ENCODE measurements at regions not wholly inside any gene's neighbourhood (a gene's known extent, or its start where the extent isn't known, plus 50 kb on each side); places are given as distances from the start of the nearest gene placed in this dataset.

- no peaks in the 10 kb centered on the region for H3K36me3 ChIP-seq (ENCODE audit: control insufficient read depth in 2 of 2, insufficient read depth in 2 of 2, low read length in 2 of 2)
Observed at GRCh38 chr5:104965006-104965405, 1402.4 kb upstream of the NUDT12 start.

GRCh38 chr5:104955479-104955878 is 1392.9 kb upstream of the NUDT12 start:
- Histone ChIP-seq H3K4me1 (ENCODE audit: control insufficient read depth, insufficient read depth, low read length) (no peaks in the 10 kb centered on the region), H3K27ac (ENCODE audit: low read length) (no peak overlapping the region), H3K9ac (ENCODE audit: low read length in 2 of 2) (no peak overlapping the region), H3K9me3 (ENCODE audit: control insufficient read depth in 2 of 2, low read length in 2 of 2) (no peaks in the 10 kb centered on the region), H3K36me3 (ENCODE audit: control insufficient read depth in 2 of 2, insufficient read depth in 2 of 2, low read length in 2 of 2) (no peaks in the 10 kb centered on the region), H3K27me3 (ENCODE audit: control insufficient read depth in 1 of 2, insufficient read depth in 2 of 2, low read length in 2 of 2) (no peaks in the 10 kb centered on the region), H3K4me3 (ENCODE audit: low read length in 2 of 2) (no peak overlapping the region)

More at GRCh38 chr5:104965006-104965405, 1402.4 kb upstream of the NUDT12 start:
- Histone ChIP-seq H3K4me3 (ENCODE audit: low read length in 2 of 2) (no peak overlapping the region), H3K4me1 (ENCODE audit: control insufficient read depth, insufficient read depth, low read length) (no peaks in the 10 kb centered on the region), H3K27ac (ENCODE audit: low read length) (no peak overlapping the region), H3K27me3 (ENCODE audit: control insufficient read depth in 1 of 2, insufficient read depth in 2 of 2, low read length in 2 of 2) (no peaks in the 10 kb centered on the region), H3K9me3 (ENCODE audit: control insufficient read depth in 2 of 2, low read length in 2 of 2) (no peaks in the 10 kb centered on the region), H3K9ac (ENCODE audit: low read length in 2 of 2) (no peak overlapping the region)

- Histone ChIP-seq H3K27ac (ENCODE audit: low read length) (no peak overlapping the region), H3K36me3 (ENCODE audit: control insufficient read depth in 2 of 2, insufficient read depth in 2 of 2, low read length in 2 of 2) (no peaks in the 10 kb centered on the region), H3K4me3 (ENCODE audit: low read length in 2 of 2) (no peak overlapping the region), H3K4me1 (ENCODE audit: control insufficient read depth, insufficient read depth, low read length) (no peaks in the 10 kb centered on the region), H3K9ac (ENCODE audit: low read length in 2 of 2) (no peak overlapping the region), H3K9me3 (ENCODE audit: control insufficient read depth in 2 of 2, low read length in 2 of 2) (no peaks in the 10 kb centered on the region), H3K27me3 (ENCODE audit: control insufficient read depth in 1 of 2, insufficient read depth in 2 of 2, low read length in 2 of 2) (no peaks in the 10 kb centered on the region)
Observed at GRCh38 chr5:104952876-104953275, 1390.3 kb upstream of the NUDT12 start.

GRCh38 chr5:104951829-104952228 is 1389.2 kb upstream of the NUDT12 start:
- no peaks in the 10 kb centered on the region for H3K36me3 ChIP-seq (ENCODE audit: control insufficient read depth in 2 of 2, insufficient read depth in 2 of 2, low read length in 2 of 2)
- H3K27ac ChIP-seq (ENCODE audit: low read length): no peak overlapping the region
- no peak overlapping the region for H3K4me3 ChIP-seq (ENCODE audit: low read length in 2 of 2)
- H3K27me3 ChIP-seq (ENCODE audit: control insufficient read depth in 1 of 2, insufficient read depth in 2 of 2, low read length in 2 of 2): no peaks in the 10 kb centered on the region
- H3K9ac ChIP-seq (ENCODE audit: low read length in 2 of 2): no peak overlapping the region
- H3K9me3 ChIP-seq (ENCODE audit: control insufficient read depth in 2 of 2, low read length in 2 of 2): no peaks in the 10 kb centered on the region
- no peaks in the 10 kb centered on the region for H3K4me1 ChIP-seq (ENCODE audit: control insufficient read depth, insufficient read depth, low read length)

GRCh38 chr5:104947076-104947475 is 1384.5 kb upstream of the NUDT12 start:
- Histone ChIP-seq H3K27ac (ENCODE audit: low read length) (no peak overlapping the region), H3K9me3 (ENCODE audit: control insufficient read depth in 2 of 2, low read length in 2 of 2) (no peaks in the 10 kb centered on the region), H3K9ac (ENCODE audit: low read length in 2 of 2) (no peak overlapping the region), H3K27me3 (ENCODE audit: control insufficient read depth in 1 of 2, insufficient read depth in 2 of 2, low read length in 2 of 2) (no peaks in the 10 kb centered on the region), H3K4me3 (ENCODE audit: low read length in 2 of 2) (no peak overlapping the region), H3K36me3 (ENCODE audit: control insufficient read depth in 2 of 2, insufficient read depth in 2 of 2, low read length in 2 of 2) (no peaks in the 10 kb centered on the region), H3K4me1 (ENCODE audit: control insufficient read depth, insufficient read depth, low read length) (no peaks in the 10 kb centered on the region)

GRCh38 chr5:104942735-104943134 is 1380.1 kb upstream of the NUDT12 start:
- H3K4me3 ChIP-seq (ENCODE audit: low read length in 2 of 2): no peak overlapping the region
- H3K4me1 ChIP-seq (ENCODE audit: control insufficient read depth, insufficient read depth, low read length): no peaks in the 10 kb centered on the region
- no peak overlapping the region for H3K27ac ChIP-seq (ENCODE audit: low read length)
- no peaks in the 10 kb centered on the region for H3K9me3 ChIP-seq (ENCODE audit: control insufficient read depth in 2 of 2, low read length in 2 of 2)
- H3K27me3 ChIP-seq (ENCODE audit: control insufficient read depth in 1 of 2, insufficient read depth in 2 of 2, low read length in 2 of 2): no peaks in the 10 kb centered on the region
- H3K9ac ChIP-seq (ENCODE audit: low read length in 2 of 2): no peak overlapping the region
- H3K36me3 ChIP-seq (ENCODE audit: control insufficient read depth in 2 of 2, insufficient read depth in 2 of 2, low read length in 2 of 2): no peaks in the 10 kb centered on the region

GRCh38 chr5:104941030-104941645 is 1378.5 kb upstream of the NUDT12 start:
- Histone ChIP-seq H3K27me3 (ENCODE audit: control insufficient read depth in 1 of 2, insufficient read depth in 2 of 2, low read length in 2 of 2) (no peaks in the 10 kb centered on the region), H3K4me3 (ENCODE audit: low read length in 2 of 2) (no peak overlapping the region), H3K4me1 (ENCODE audit: control insufficient read depth, insufficient read depth, low read length) (no peaks in the 10 kb centered on the region), H3K9ac (ENCODE audit: low read length in 2 of 2) (no peak overlapping the region), H3K27ac (ENCODE audit: low read length) (no peak overlapping the region), H3K9me3 (ENCODE audit: control insufficient read depth in 2 of 2, low read length in 2 of 2) (no peaks in the 10 kb centered on the region), H3K36me3 (ENCODE audit: control insufficient read depth in 2 of 2, insufficient read depth in 2 of 2, low read length in 2 of 2) (no peaks in the 10 kb centered on the region)

GRCh38 chr5:104937598-104937997 is 1375.0 kb upstream of the NUDT12 start:
- Histone ChIP-seq H3K9me3 (ENCODE audit: control insufficient read depth in 2 of 2, low read length in 2 of 2) (no peaks in the 10 kb centered on the region), H3K27ac (ENCODE audit: low read length) (no peak overlapping the region), H3K9ac (ENCODE audit: low read length in 2 of 2) (no peak overlapping the region), H3K4me1 (ENCODE audit: control insufficient read depth, insufficient read depth, low read length) (no peaks in the 10 kb centered on the region), H3K27me3 (ENCODE audit: control insufficient read depth in 1 of 2, insufficient read depth in 2 of 2, low read length in 2 of 2) (no peaks in the 10 kb centered on the region), H3K4me3 (ENCODE audit: low read length in 2 of 2) (no peak overlapping the region), H3K36me3 (ENCODE audit: control insufficient read depth in 2 of 2, insufficient read depth in 2 of 2, low read length in 2 of 2) (no peaks in the 10 kb centered on the region)

- no peaks in the 10 kb centered on the region for H3K9me3 ChIP-seq (ENCODE audit: control insufficient read depth in 2 of 2, low read length in 2 of 2)
- no peaks in the 10 kb centered on the region for H3K36me3 ChIP-seq (ENCODE audit: control insufficient read depth in 2 of 2, insufficient read depth in 2 of 2, low read length in 2 of 2)
- H3K27ac ChIP-seq (ENCODE audit: low read length): no peak overlapping the region
- H3K27me3 ChIP-seq (ENCODE audit: control insufficient read depth in 1 of 2, insufficient read depth in 2 of 2, low read length in 2 of 2): no peaks in the 10 kb centered on the region
- no peak overlapping the region for H3K9ac ChIP-seq (ENCODE audit: low read length in 2 of 2)
- H3K4me1 ChIP-seq (ENCODE audit: control insufficient read depth, insufficient read depth, low read length): no peaks in the 10 kb centered on the region
- no peak overlapping the region for H3K4me3 ChIP-seq (ENCODE audit: low read length in 2 of 2)
Observed at GRCh38 chr5:104932431-104932830, 1369.8 kb upstream of the NUDT12 start.

GRCh38 chr5:104928906-104929520 is 1366.4 kb upstream of the NUDT12 start:
- Histone ChIP-seq H3K4me3 (ENCODE audit: low read length in 2 of 2) (no peak overlapping the region), H3K9ac (ENCODE audit: low read length in 2 of 2) (no peak overlapping the region), H3K27me3 (ENCODE audit: control insufficient read depth in 1 of 2, insufficient read depth in 2 of 2, low read length in 2 of 2) (no peaks in the 10 kb centered on the region), H3K9me3 (ENCODE audit: control insufficient read depth in 2 of 2, low read length in 2 of 2) (no peaks in the 10 kb centered on the region), H3K36me3 (ENCODE audit: control insufficient read depth in 2 of 2, insufficient read depth in 2 of 2, low read length in 2 of 2) (no peaks in the 10 kb centered on the region), H3K27ac (ENCODE audit: low read length) (no peak overlapping the region), H3K4me1 (ENCODE audit: control insufficient read depth, insufficient read depth, low read length) (no peaks in the 10 kb centered on the region)

- Histone ChIP-seq H3K9ac (ENCODE audit: low read length in 2 of 2) (no peak overlapping the region), H3K4me1 (ENCODE audit: control insufficient read depth, insufficient read depth, low read length) (no peaks in the 10 kb centered on the region), H3K27me3 (ENCODE audit: control insufficient read depth in 1 of 2, insufficient read depth in 2 of 2, low read length in 2 of 2) (no peaks in the 10 kb centered on the region), H3K4me3 (ENCODE audit: low read length in 2 of 2) (no peak overlapping the region), H3K9me3 (ENCODE audit: control insufficient read depth in 2 of 2, low read length in 2 of 2) (no peaks in the 10 kb centered on the region), H3K27ac (ENCODE audit: low read length) (no peak overlapping the region), H3K36me3 (ENCODE audit: control insufficient read depth in 2 of 2, insufficient read depth in 2 of 2, low read length in 2 of 2) (no peaks in the 10 kb centered on the region)
Observed at GRCh38 chr5:104915226-104915625, 1352.6 kb upstream of the NUDT12 start.
